Nephron (organoid): ENCODE measurements at regions not wholly inside any gene's neighbourhood (a gene's known extent, or its start where the extent isn't known, plus 50 kb on each side); places are given as distances from the start of the nearest gene placed in this dataset.

Source experiments
- H3K27ac Mint-ChIP-seq, 3 experiments: 2 replicates each; pipeline ENCODE4 v1.8.0; 2020; ENCODE audit warnings: mixed read lengths in 3 of 3, mild to moderate bottlenecking in 2 of 3, moderate library complexity in 1 of 3
- H3K27me3 Mint-ChIP-seq: 2 replicates; pipeline ENCODE4 v1.8.0; 2021; ENCODE audit warnings: low read depth, mild to moderate bottlenecking, moderate library complexity, mixed read lengths
- H3K36me3 Mint-ChIP-seq: 2 replicates; pipeline ENCODE4 v1.8.0; 2020; ENCODE audit warnings: low read depth, mixed read lengths
- H3K4me1 Mint-ChIP-seq: 2 replicates; pipeline ENCODE4 v1.8.0; 2020; ENCODE audit warnings: mixed read lengths
- H3K4me3 Mint-ChIP-seq, 3 experiments: 2 replicates each; pipeline ENCODE4 v1.8.0; 2020; ENCODE audit warnings: mild to moderate bottlenecking in 3 of 3, mixed read lengths in 3 of 3, moderate library complexity in 2 of 3
- H3K9me3 Mint-ChIP-seq: 2 replicates; pipeline ENCODE4 v1.8.0; 2020; ENCODE audit warnings: mixed read lengths
- CTCF ChIP-seq, 3 experiments: fragments of 200-600 bp; sonication (generic); IDR thresholded peaks; one replicate each; pipeline ENCODE4 v1.5.0; 2021; ENCODE audit warnings: antibody characterized with exemption in 3 of 3; ENCODE audit not compliant: unreplicated experiment in 3 of 3

GRCh38 chr3:102098130-102098885 is 249.0 kb downstream of the NFKBIZ start:
- Mint-ChIP-seq H3K27me3 (peaks cover 3% of the 10 kb centered on the region), H3K9me3 (no peaks in the 10 kb centered on the region), H3K4me3 (no peak overlapping the region), H3K27ac (no peak overlapping the region), H3K4me1 (no peaks in the 10 kb centered on the region), H3K36me3 (no peaks in the 10 kb centered on the region)
- TF ChIP-seq CTCF (IDR thresholded peaks at IDR 0.05; ENCODE audit: unreplicated experiment in 3 of 3) = no peak

GRCh38 chr3:102099913-102100312 is 250.6 kb downstream of the NFKBIZ start:
- Mint-ChIP-seq H3K27me3 (peaks cover 3% of the 10 kb centered on the region), H3K9me3 (no peaks in the 10 kb centered on the region), H3K27ac (no peak overlapping the region), H3K4me1 (no peaks in the 10 kb centered on the region), H3K4me3 (no peak overlapping the region), H3K36me3 (no peaks in the 10 kb centered on the region)
- TF ChIP-seq CTCF (IDR thresholded peaks at IDR 0.05; ENCODE audit: unreplicated experiment in 3 of 3) = no peak

- Mint-ChIP-seq H3K4me3 (no peak overlapping the region), H3K27me3 (no peaks in the 10 kb centered on the region), H3K4me1 (no peaks in the 10 kb centered on the region), H3K9me3 (peaks cover 10% of the 10 kb centered on the region), H3K36me3 (no peaks in the 10 kb centered on the region), H3K27ac (no peak overlapping the region)
- no peak for TF ChIP-seq CTCF (IDR thresholded peaks at IDR 0.05; ENCODE audit: unreplicated experiment in 3 of 3)
These were observed 253.1 kb downstream of the NFKBIZ start for GRCh38 chr3:102102394-102102793.

- H3K27me3 Mint-ChIP-seq = no peaks in the 10 kb centered on the region
- peaks cover 15% of the 10 kb centered on the region for H3K9me3 Mint-ChIP-seq
- TF ChIP-seq CTCF (IDR thresholded peaks at IDR 0.05; ENCODE audit: unreplicated experiment in 3 of 3) = no peak
- H3K4me1 Mint-ChIP-seq = no peaks in the 10 kb centered on the region
- H3K4me3 Mint-ChIP-seq = no peak overlapping the region
- H3K36me3 Mint-ChIP-seq = no peaks in the 10 kb centered on the region
- no peak overlapping the region for H3K27ac Mint-ChIP-seq
These were observed 254.7 kb downstream of the NFKBIZ start for GRCh38 chr3:102104033-102104432.

- H3K27ac Mint-ChIP-seq = no peak overlapping the region
- H3K27me3 Mint-ChIP-seq = no peaks in the 10 kb centered on the region
- H3K4me3 Mint-ChIP-seq = no peak overlapping the region
- H3K9me3 Mint-ChIP-seq = peaks cover 15% of the 10 kb centered on the region
- no peaks in the 10 kb centered on the region for H3K4me1 Mint-ChIP-seq
- no peaks in the 10 kb centered on the region for H3K36me3 Mint-ChIP-seq
- no peak for TF ChIP-seq CTCF (IDR thresholded peaks at IDR 0.05; ENCODE audit: unreplicated experiment in 3 of 3)
These were observed 255.9 kb downstream of the NFKBIZ start for GRCh38 chr3:102105193-102105592.
